NCI-H774 (cell line): ENCODE measurements at regions not wholly inside any gene's neighbourhood (a gene's known extent, or its start where the extent isn't known, plus 50 kb on each side); places are given as distances from the start of the nearest gene placed in this dataset.

Source experiments
- DNase-seq: peaks from one replicate; lab custom pipeline; 2025; lab: John Stamatoyannopoulos, UW

GRCh38 chrX:106356580-106356979 is 188.5 kb downstream of the PWWP3B start:
- DNase-seq = no peak

DNA sequence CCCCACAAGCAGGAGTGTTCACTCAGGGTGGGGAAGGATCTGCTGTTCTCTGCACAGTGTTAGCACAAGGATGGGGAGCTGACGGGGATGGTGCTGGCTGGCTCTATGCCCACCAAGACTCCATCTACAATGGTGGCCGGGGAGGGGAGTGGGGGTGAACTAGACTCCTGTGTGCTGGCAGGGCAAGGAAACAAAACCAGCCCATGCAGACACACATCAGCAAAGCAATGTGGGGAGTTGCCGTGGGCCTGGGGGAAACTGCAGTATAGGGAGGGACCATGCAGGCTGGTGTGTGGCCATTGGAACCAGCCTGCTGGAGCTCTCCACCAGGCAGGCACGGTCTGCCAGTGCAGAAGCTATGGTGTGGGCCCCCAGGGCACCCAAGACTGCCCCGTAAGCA is 195.1 kb downstream of the PWWP3B start:
- no peak for DNase-seq

DNA sequence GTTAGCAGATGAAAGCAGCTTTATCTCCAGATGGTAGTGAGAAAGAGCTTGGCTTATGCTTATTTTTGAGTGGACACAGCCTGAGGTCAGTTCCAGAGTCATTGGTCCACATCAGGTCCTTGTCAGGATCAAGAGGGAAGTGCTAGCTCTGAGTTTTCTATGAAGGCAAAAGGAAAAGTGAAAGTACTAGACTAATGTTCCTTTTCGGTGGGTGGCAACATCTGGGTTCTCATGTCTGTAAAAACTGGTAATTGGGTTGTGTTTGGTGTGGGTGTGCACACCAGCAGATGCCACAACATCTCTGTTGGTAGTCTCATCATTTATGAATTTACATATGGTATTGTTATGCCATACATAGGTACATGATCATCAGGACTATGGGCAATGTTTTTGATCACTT is 210.5 kb downstream of the PWWP3B start:
- DNase-seq = no peak

DNA sequence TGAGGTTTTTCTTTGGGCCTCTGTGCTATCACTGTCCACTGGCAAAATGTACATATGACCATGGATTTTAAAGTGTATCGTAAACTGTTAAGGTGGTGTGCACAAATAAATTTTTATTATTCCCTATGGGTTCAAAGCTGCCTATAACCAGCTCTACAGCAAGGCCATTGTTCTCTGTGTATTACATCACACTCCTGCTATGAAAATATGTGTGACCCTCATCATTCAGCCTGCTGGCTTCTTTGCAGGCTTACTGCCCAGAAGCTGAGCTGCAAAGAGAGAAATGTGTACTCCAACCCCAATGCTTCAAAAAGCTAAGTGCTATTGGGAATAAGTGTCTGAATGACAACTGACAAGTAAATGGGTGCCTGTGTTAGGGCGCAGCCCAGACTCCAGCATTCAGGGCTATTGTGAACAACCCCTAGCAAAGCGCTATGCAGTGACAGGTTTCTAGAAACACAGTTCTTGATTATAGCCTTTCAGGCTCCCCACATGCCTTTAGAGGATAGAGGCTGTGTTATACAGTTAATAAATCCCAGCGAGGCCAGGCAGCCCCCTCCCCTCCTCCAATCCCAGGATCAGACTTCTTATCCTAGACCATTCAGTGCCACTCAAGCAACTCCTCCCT is 220.4 kb upstream of the RADX start:
- DNase-seq = no peak

GRCh38 chrX:106392346-106392745 is 219.4 kb upstream of the RADX start:
- no peak for DNase-seq

DNA sequence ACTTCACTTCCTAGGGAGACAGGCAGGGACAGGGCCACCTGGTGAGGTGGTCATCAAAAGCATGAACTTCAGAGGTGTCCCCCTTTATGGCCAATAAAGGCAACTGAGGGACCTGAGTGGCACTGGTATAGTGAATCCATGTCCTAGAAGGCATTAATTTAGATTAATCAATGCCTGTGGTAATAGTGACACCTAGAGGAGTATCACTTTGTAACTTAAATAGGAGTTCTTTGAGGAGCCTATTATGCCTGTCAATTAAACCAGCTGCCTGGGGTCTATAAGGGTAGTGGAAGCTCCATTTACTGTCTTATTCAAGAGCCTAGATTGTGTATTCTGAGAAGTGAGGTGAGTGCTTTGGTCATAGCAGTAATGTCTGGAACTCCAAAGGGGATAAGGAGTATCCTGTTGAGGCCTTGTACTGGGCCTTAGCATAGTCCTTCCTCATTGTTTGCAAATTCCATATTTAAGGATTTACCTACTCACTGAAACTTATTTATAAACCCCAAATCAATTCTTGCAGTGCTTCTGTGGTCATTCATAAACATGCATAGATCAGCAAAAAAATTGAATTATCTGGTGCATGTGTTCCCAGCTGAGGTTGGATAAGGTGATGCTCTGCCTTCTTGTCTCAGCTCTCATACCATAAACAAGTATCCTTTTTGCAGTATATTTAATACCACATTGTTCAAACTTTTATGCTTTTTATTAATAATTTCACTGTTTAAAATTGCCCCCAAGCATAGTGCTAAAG is 213.8 kb upstream of the RADX start:
- no peak for DNase-seq

DNA sequence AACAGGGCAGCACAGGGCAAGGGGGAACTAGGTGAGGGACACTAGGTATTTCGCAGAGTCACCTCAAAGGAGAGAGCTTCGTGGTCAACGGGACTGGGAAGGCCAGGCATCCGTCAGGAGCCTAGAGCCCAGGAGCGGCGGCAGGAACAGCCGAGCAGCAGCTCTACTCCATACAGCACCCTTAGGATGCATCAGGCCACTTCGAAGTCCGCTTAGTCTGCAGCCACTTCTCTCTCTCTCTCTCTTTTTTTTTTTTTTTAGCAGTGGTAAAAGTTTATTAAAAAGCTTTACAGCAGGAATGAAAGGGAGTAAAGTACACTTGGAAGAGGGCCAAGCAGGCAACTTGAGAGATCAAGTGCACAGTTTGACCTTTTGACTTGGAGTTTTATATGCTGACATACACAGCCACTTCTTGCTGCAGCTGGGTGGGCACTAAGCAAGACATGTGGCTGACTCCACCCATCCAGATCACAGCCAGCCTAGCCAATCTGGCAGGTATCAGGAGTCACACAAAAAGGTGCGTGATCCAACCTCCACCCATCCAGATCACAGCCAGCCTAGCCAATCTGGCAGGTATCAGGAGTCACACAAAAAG is 209.7 kb upstream of the RADX start:
- no peak for DNase-seq

- DNase-seq = no peak
Measured at GRCh38 chrX:106404512-106404911, 207.3 kb upstream of the RADX start.

GRCh38 chrX:106415276-106415895 is 196.4 kb upstream of the RADX start:
- DNase-seq = peak; percentile 6

DNA sequence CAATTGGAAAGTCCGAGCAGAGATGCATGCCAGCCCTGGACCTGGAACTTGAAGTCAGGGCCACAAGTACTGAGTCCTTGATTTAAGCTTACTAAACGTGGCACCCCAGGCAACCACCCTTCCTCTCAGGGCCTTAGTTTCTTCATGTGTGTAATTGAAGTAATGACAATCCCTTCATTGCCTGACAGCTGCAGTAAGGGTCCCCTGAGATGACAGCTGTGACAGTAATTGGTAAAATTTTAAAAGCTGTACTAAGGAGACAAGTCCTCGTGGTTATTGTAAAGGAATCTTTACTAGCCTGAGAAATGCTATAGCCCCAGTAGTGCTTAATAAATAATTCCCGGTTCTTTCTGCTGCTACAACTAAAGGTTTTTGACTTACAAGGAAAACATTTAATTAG is 175.1 kb upstream of the RADX start:
- DNase-seq = no peak

GRCh38 chrX:106437407-106437806 is 174.4 kb upstream of the RADX start:
- no peak for DNase-seq

- DNase-seq = no peak
Measured at GRCh38 chrX:106450405-106450804, 161.4 kb upstream of the RADX start.

DNA sequence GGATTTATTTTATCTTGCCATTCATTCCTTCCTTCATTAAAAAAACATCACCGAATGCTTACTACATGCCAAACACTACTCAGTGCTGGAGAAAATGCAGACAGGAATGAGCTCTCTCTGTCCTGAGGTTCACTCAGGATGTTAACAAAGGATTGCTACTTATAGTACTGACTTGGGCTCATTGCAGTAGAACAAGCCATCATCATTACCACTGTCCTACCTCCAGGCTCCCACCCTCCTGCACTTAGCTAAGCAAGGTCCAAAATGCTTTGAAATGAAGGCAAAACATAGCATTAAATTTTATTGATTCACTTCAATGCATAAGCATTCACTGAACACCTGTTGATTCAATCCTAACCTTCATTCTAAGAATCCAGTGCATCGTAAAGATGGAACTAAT is 159.8 kb upstream of the RADX start:
- no peak for DNase-seq

DNA sequence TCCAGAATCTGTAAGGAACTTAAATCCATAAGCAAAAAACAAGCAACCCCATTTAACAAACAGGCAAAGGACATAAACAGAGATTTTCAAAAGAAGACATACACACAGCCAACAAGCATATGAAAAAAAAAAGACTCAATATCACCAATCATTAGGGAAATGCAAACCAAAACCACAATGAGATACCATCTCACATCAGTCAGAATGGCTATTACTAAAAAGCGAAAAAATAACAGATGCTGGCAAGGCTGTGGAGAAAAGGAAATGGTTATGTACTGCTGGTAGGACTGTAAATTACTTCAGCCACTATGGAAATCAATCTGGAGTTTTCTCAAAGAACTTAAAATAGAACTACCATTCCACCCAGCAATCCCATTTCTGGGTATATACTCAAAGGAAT is 156.8 kb upstream of the RADX start:
- no peak for DNase-seq

DNA sequence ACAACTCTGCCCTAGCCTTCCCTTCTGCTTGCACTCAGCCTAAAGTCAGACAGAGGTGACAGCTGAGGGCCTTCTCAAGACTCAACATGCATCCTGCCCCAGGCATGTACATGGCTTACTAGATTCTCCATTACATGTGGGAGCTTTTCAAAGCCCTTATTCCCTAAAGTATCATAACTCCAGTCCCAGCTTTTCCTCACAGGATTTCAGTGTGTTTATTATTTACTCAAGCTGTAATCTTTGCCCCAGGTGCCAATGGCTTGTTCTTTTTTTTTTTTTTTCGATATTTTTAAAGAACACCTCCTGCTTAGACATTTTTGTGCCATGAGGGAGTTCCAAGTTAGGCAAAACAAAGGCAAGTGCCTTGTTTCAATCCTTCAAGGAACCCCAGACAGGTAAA is 154.0 kb upstream of the RADX start:
- DNase-seq = no peak

DNA sequence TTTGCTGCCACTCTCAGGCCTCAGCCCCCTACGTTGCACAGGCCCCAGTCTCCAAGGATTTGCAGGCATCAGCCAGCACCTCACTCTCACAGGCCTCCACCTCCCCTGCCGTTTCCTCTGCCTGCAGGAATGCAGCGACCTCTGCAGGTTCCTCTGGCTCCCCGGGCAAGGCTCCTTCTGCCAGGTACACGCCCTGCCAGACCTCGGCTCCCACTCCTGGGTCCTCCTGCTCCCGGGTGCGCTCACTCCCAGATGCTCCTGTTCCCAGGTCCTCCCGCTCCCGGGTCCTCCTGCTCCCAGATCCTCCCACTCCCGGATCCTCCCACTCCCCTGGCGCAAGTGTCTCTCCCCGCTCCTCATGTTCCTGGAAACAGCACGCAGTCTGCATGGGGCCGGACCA is 144.4 kb upstream of the RADX start:
- no peak for DNase-seq

DNA sequence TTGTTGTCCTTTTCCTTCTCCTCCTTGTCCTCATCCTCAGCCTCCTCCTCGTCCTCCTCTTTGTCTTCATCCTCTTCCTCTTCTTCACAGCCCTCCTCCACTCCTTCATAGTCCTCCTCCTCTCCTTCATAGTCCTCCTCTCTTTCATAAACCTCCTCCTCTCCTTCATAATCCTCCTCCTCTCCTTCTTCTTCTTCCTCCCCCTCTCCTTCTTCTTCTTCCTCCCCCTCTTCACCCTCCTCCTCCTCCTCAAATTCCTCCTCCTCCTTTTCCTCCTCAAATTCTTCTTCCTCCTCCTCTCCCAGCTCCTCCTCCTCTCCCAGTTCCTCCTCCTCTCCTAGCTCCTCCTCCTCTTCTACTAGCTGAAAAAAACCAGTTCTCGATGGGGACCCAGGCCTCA is 143.8 kb upstream of the RADX start:
- no peak for DNase-seq

- DNase-seq = no peak
Measured at GRCh38 chrX:106468433-106468832, 143.3 kb upstream of the RADX start.

GRCh38 chrX:106479920-106480319 is 131.9 kb upstream of the RADX start:
- no peak for DNase-seq

- DNase-seq = peak; percentile 46
Measured at GRCh38 chrX:106481341-106481740, 130.4 kb upstream of the RADX start.

DNA sequence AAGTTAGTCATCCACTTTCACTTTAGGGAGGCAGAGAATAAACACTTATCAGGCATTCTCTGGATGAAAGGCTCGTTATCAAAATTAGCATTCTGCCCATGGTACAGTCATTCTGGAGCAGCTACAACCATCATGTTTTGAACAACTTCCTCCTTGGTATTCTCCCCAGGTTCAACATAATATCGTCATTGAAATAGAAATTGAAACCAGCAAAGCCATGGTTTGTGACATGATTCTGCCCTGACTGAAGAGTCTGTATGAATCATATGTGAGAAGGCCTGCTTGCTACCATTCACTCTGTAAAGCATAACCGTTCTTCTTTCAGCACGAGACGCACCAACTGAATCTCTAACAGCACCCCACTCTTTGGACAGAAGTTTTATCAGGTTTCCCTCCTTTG is 127.5 kb upstream of the RADX start:
- DNase-seq = no peak

- peak; percentile 30 for DNase-seq
Measured at GRCh38 chrX:106493210-106493816, 118.5 kb upstream of the RADX start.

GRCh38 chrX:106499473-106499872 is 112.3 kb upstream of the RADX start:
- DNase-seq = no peak
